ENCODE measurements at regions not wholly inside any gene's neighbourhood (a gene's known extent, or its start where the extent isn't known, plus 50 kb on each side); places are given as distances from the start of the nearest gene placed in this dataset.

GRCh38 chr17:70769956-70770355 lies 600.6 kb downstream of the KCNJ2 start:
- TF ChIP-seq FOXK1 (CRISPR knock-in tag; IDR thresholded peaks at IDR 0.05) = no peak
- TF ChIP-seq CTCF (IDR thresholded peaks at IDR 0.05) = no peak
- no peak for TF ChIP-seq ZMAT4 (CRISPR knock-in tag; IDR thresholded peaks at IDR 0.05)
- no peak for TF ChIP-seq MXD4 (CRISPR knock-in tag; IDR thresholded peaks at IDR 0.05; ENCODE audit: borderline replicate concordance)
- no peak for TF ChIP-seq MYBL2 (CRISPR knock-in tag; IDR thresholded peaks at IDR 0.05)
- TF ChIP-seq CREM (CRISPR knock-in tag; IDR thresholded peaks at IDR 0.05) = no peak
- no peak for TF ChIP-seq JUN (CRISPR knock-in tag; IDR thresholded peaks at IDR 0.05)
- no peak for TF ChIP-seq CDX4 (CRISPR knock-in tag; IDR thresholded peaks at IDR 0.05; ENCODE audit: borderline replicate concordance)
- no peak for TF ChIP-seq NR3C1 (CRISPR knock-in tag; conservative IDR thresholded peaks at IDR 0.05; ENCODE audit: low read depth)
- TF ChIP-seq ZNF512 (CRISPR knock-in tag; IDR thresholded peaks at IDR 0.05; ENCODE audit: borderline replicate concordance) = no peak
- TF ChIP-seq FOXJ3 (CRISPR knock-in tag; IDR thresholded peaks at IDR 0.05; ENCODE audit: borderline replicate concordance) = no peak
- no peak for TF ChIP-seq ETV6 (CRISPR knock-in tag; IDR thresholded peaks at IDR 0.05)
- TF ChIP-seq ATF2 (CRISPR knock-in tag; IDR thresholded peaks at IDR 0.05; ENCODE audit: borderline replicate concordance, low read depth) = no peak
- TF ChIP-seq MAX (CRISPR knock-in tag; IDR thresholded peaks at IDR 0.05) = no peak
